GM12878 (cell line): ENCODE measurements at regions not wholly inside any gene's neighbourhood (a gene's known extent, or its start where the extent isn't known, plus 50 kb on each side); places are given as distances from the start of the nearest gene placed in this dataset.

Experiments
- ATAC-seq: fragments of 200-7000 bp; cut with Tn5 transposase; 3 replicates; pipeline ENCODE4 v1.9.1; 2020; ENCODE audit warnings: mild to moderate bottlenecking, moderate library complexity
- BruUV-seq: library from RNA; stranded (reverse); fragments of 400-500 nt; replicated peaks from 2 replicates; lab custom pipeline; 2021; lab: Mats Ljungman, UMichigan
- CTCF ChIA-PET: fragments of 300-600 bp; sonication (Branson Sonifier 250); formaldehyde crosslinking; extraction: SDS; loops from one replicate; lab custom pipeline; 2021; ENCODE audit warnings: inconsistent platforms; lab: Yijun Ruan, JAX
- POLR2A ChIA-PET: fragments of 350-600 bp; formaldehyde crosslinking; extraction: SDS; loops from one replicate; lab custom pipeline; 2021; ENCODE audit warnings: inconsistent platforms; lab: Charles Lee
- RAD21 ChIA-PET: fragments of 300-600 bp; sonication (Branson Sonifier 250); formaldehyde crosslinking; loops from one replicate; lab custom pipeline; 2023; ENCODE audit warnings: antibody characterized with exemption; ENCODE audit not compliant: unreplicated experiment; lab: Charles Lee
- SMC1A ChIA-PET: fragments of 300-600 bp; sonication (Branson Sonifier 250); formaldehyde crosslinking; loops from one replicate; lab custom pipeline; 2023; ENCODE audit not compliant: unreplicated experiment, uncharacterized antibody; lab: Charles Lee
- DNase-seq: peaks from one replicate; pipeline ENCODE4 v3.0.0-alpha.2; 2011; ENCODE audit warnings: low read depth, low spot score
- FAIRE-seq: peaks from 3 replicates; lab custom pipeline; 2011; peaks lifted over from hg19 to GRCh38; lab: Jason Lieb, UNC
- H2AFZ ChIP-seq: 2 replicates; pipeline ENCODE4 v1.6.0; 2011; ENCODE audit warnings: low read depth, low read length, control low read depth; ENCODE audit not compliant: control insufficient read depth
- H3K27ac ChIP-seq: 2 replicates; pipeline ENCODE4 v1.5.1; 2011; ENCODE audit warnings: control low read depth; ENCODE audit not compliant: control insufficient read depth, insufficient read depth
- H3K27me3 ChIP-seq, 2 experiments: replicated peaks in 1 of 2; 2 replicates each; pipeline versions ENCODE4 v1.6.0 to v1.6.1; 2011; ENCODE audit warnings: low read length in 1 of 2; ENCODE audit not compliant: control insufficient read depth in 2 of 2, insufficient read depth in 2 of 2
- H3K36me3 ChIP-seq, 2 experiments: 2 replicates each; pipeline ENCODE4 v1.5.1; 2011; ENCODE audit warnings: low read length in 1 of 2; ENCODE audit not compliant: control insufficient read depth in 2 of 2, insufficient read depth in 2 of 2
- H3K4me1 ChIP-seq: 2 replicates; pipeline ENCODE4 v1.6.1; 2011; ENCODE audit warnings: mild to moderate bottlenecking, low read length, moderate library complexity, mixed read lengths; ENCODE audit not compliant: control insufficient read depth, insufficient read depth
- H3K4me2 ChIP-seq: 2 replicates; pipeline ENCODE4 v1.6.0; 2011; ENCODE audit warnings: control low read depth; ENCODE audit not compliant: control insufficient read depth, insufficient read depth
- H3K4me3 ChIP-seq: fragments of 200-600 bp; sonication (generic); 2 replicates; pipeline ENCODE4 v1.5.1; 2016
- H3K79me2 ChIP-seq: 2 replicates; pipeline ENCODE4 v1.6.0; 2011; ENCODE audit warnings: low read length; ENCODE audit not compliant: control insufficient read depth, insufficient read depth
- H3K9ac ChIP-seq: 2 replicates; pipeline ENCODE4 v1.8.0; 2011; ENCODE audit warnings: low read length, control low read depth, mixed read lengths; ENCODE audit not compliant: control insufficient read depth, insufficient read depth
- H3K9me3 ChIP-seq: replicated peaks from 3 replicates; pipeline ENCODE4 v1.5.1; 2011; ENCODE audit warnings: mild to moderate bottlenecking, low read length; ENCODE audit not compliant: control insufficient read depth, insufficient read depth
- H4K20me1 ChIP-seq: 2 replicates; pipeline ENCODE4 v1.6.0; 2011; ENCODE audit not compliant: control insufficient read depth, insufficient read depth
- BCL11A ChIP-seq: IDR thresholded peaks from 2 replicates; pipeline ENCODE4 v1.6.1; 2011; ENCODE audit warnings: low read depth, low read length
- CBX5 ChIP-seq: sonication (generic); IDR thresholded peaks from 2 replicates; pipeline ENCODE4 v1.6.1; 2016; ENCODE audit warnings: low read depth, moderate library complexity, mild to moderate bottlenecking, inconsistent platforms
- CEBPB ChIP-seq, 2 experiments: fragments of 150-350 bp in 1 of 2; IDR thresholded peaks; 2 replicates each; pipeline ENCODE4 v1.6.1; 2012 to 2014; ENCODE audit warnings: low read depth in 2 of 2, low read length in 2 of 2, borderline replicate concordance in 1 of 2, inconsistent platforms in 1 of 2
- CHD1 ChIP-seq: IDR thresholded peaks from 2 replicates; pipeline ENCODE4 v1.6.1; 2012; ENCODE audit warnings: low read depth, low read length, improper control_type of control experiment
- CHD2 ChIP-seq: IDR thresholded peaks from 2 replicates; pipeline ENCODE4 v1.6.1; 2011; ENCODE audit warnings: low read depth, low read length, improper control_type of control experiment, borderline replicate concordance
- CREB1 ChIP-seq: IDR thresholded peaks from 2 replicates; pipeline ENCODE4 v1.6.1; 2012; ENCODE audit warnings: low read depth, mild to moderate bottlenecking, inconsistent platforms
- FOS ChIP-seq: IDR thresholded peaks from 3 replicates; pipeline ENCODE4 v1.6.1; 2011; ENCODE audit warnings: borderline replicate concordance; ENCODE audit not compliant: insufficient read length; ENCODE audit errors: extremely low read depth
- KLF5 ChIP-seq: fragments of 450-650 bp; IDR thresholded peaks from 2 replicates; pipeline ENCODE4 v1.6.1; 2014; ENCODE audit warnings: mild to moderate bottlenecking; ENCODE audit not compliant: partially characterized antibody
- MTA3 ChIP-seq: IDR thresholded peaks from 2 replicates; pipeline ENCODE4 v1.6.1; 2012; ENCODE audit warnings: low read length, inconsistent platforms, borderline replicate concordance
- MYC ChIP-seq: IDR thresholded peaks from 2 replicates; pipeline ENCODE4 v1.6.1; 2011; ENCODE audit warnings: mild to moderate bottlenecking, low read length, moderate library complexity, inconsistent platforms; ENCODE audit not compliant: insufficient read depth, insufficient replicate concordance, insufficient read length, severe bottlenecking
- NFYA ChIP-seq: IDR thresholded peaks from 2 replicates; pipeline ENCODE4 v1.6.1; 2011; ENCODE audit warnings: low read depth, mild to moderate bottlenecking, low read length, improper control_type of control experiment, borderline replicate concordance
- NR2C2 ChIP-seq: IDR thresholded peaks from 2 replicates; pipeline ENCODE4 v1.6.1; 2011; ENCODE audit warnings: borderline replicate concordance, low read depth; ENCODE audit not compliant: control insufficient read depth, insufficient read length
- SP1 ChIP-seq: IDR thresholded peaks from one replicate; pipeline ENCODE4 v1.6.1; 2011; ENCODE audit warnings: low read depth, low read length
- SRF ChIP-seq, 2 experiments: IDR thresholded peaks; 2 replicates each; pipeline ENCODE4 v1.6.1; 2011; ENCODE audit warnings: low read depth in 2 of 2, low read length in 2 of 2, mild to moderate bottlenecking in 1 of 2, moderate library complexity in 1 of 2
- TARDBP ChIP-seq: IDR thresholded peaks from 2 replicates; pipeline ENCODE4 v1.6.1; 2016; ENCODE audit warnings: borderline replicate concordance
- TCF3 ChIP-seq: IDR thresholded peaks from 2 replicates; pipeline ENCODE4 v1.6.1; 2012; ENCODE audit warnings: low read depth, mild to moderate bottlenecking, low read length, borderline replicate concordance; ENCODE audit not compliant: insufficient read depth
- TCF7 ChIP-seq: IDR thresholded peaks from 2 replicates; pipeline ENCODE4 v1.6.1; 2014; ENCODE audit warnings: antibody characterized with exemption, borderline replicate concordance
- WRNIP1 ChIP-seq: IDR thresholded peaks from 2 replicates; pipeline ENCODE4 v1.6.1; 2011; ENCODE audit warnings: low read depth, low read length, improper control_type of control experiment, borderline replicate concordance
- ZNF24 ChIP-seq: fragments of 450-650 bp; IDR thresholded peaks from 2 replicates; pipeline ENCODE4 v1.6.1; 2017; ENCODE audit warnings: antibody characterized with exemption, mild to moderate bottlenecking
- ZZZ3 ChIP-seq: IDR thresholded peaks from 2 replicates; pipeline ENCODE4 v1.6.1; 2011; ENCODE audit warnings: low read depth; ENCODE audit not compliant: control insufficient read depth, insufficient read length
- WGBS: methylation state at CpG from one replicate; pipeline ENCODE4 v1.1.6; 2016; ENCODE audit warnings: low lambda C conversion rate; ENCODE audit not compliant: insufficient replicate concordance, insufficient coverage; ENCODE audit errors: missing lambda C conversion rate; 5-methylcytosine and 5-hydroxymethylcytosine counted together
- in situ Hi-C: fragments of 300-500 bp; cut with MboI; formaldehyde crosslinking; loops from 9 replicates; pipeline ENCODE4 v1.14.3; 2018; ENCODE audit warnings: mixed read lengths
- intact Hi-C: fragments of 100-400 bp; cut with micrococcal nuclease; formaldehyde crosslinking; loops from one replicate; pipeline ENCODE4 v1.14.2; 2022; ENCODE audit not compliant: unreplicated experiment

GRCh38 chr17:45732926-45733505, 51.1 kb upstream of the CRHR1 start (continued):
- TF ChIP-seq SP1 (no peak), TCF3 (no peak), ZZZ3 (no peak), SRF (IDR thresholded peaks at IDR 0.05; ENCODE audit: low read depth in 2 of 2, low read length in 2 of 2) (no peak)

- intact Hi-C loops, result no loop called here
- Histone ChIP-seq H3K27ac (no peak overlapping the region), H3K9ac (no peak overlapping the region), H3K4me3 (no peak overlapping the region), H3K4me1 (no peaks in the 10 kb centered on the region), H3K9me3 (peaks cover 2% of the 10 kb centered on the region; the same call in 2 of the 3 replicates), H3K79me2 (no peaks in the 10 kb centered on the region), H3K4me2 (no peak overlapping the region), H3K27me3 (no peaks in the 10 kb centered on the region), H4K20me1 (no peaks in the 10 kb centered on the region), H3K36me3 (no peaks in the 10 kb centered on the region), H2AFZ (no peak overlapping the region)
- POLR2A ChIA-PET, result no interaction called here
- FAIRE-seq (no peak), ATAC-seq (no peak), DNase-seq (no peak)
- in situ Hi-C loops, result no loop called here
- WGBS, result 0% methylated on average over 2 of the region's 2 CpGs
- RAD21 ChIA-PET, result no interaction called here
- SMC1A ChIA-PET, result no interaction called here
- CTCF ChIA-PET, result no interaction called here
- BruUV-seq, result no TSS peak
- TF ChIP-seq CREB1, result no peak
- no peak for TF ChIP-seq CHD1
- TF ChIP-seq NR2C2, result no peak
- TF ChIP-seq CEBPB (IDR thresholded peaks at IDR 0.05; ENCODE audit: borderline replicate concordance in 1 of 2, low read depth in 2 of 2, low read length in 2 of 2), result no peak
- no peak for TF ChIP-seq MTA3
- TF ChIP-seq BCL11A, result no peak
- TF ChIP-seq FOS, result no peak
- TF ChIP-seq WRNIP1, result no peak
- no peak for TF ChIP-seq TCF7
- TF ChIP-seq NFYA, result no peak
- TF ChIP-seq KLF5, result no peak
- TF ChIP-seq TARDBP, result no peak
- no peak for TF ChIP-seq CHD2
- no peak for TF ChIP-seq CBX5
- TF ChIP-seq ZNF24, result no peak
- no peak for TF ChIP-seq MYC
Observed at GRCh38 chr17:45733781-45734180, 50.3 kb upstream of the CRHR1 start.
